NT2/D1 (cell line): ENCODE measurements at regions not wholly inside any gene's neighbourhood (a gene's known extent, or its start where the extent isn't known, plus 50 kb on each side); places are given as distances from the start of the nearest gene placed in this dataset.

Experiments used
- SUZ12 ChIP-seq: IDR thresholded peaks from 2 replicates; pipeline ENCODE4 v1.6.1; 2011; ENCODE audit not compliant: insufficient read length, insufficient read depth; ENCODE audit errors: extremely low read depth
- YY1 ChIP-seq: IDR thresholded peaks from 2 replicates; pipeline ENCODE4 v1.6.1; 2011; ENCODE audit not compliant: insufficient read length, insufficient read depth
- ZNF274 ChIP-seq: IDR thresholded peaks from 2 replicates; pipeline ENCODE4 v1.6.1; 2011; ENCODE audit warnings: mild to moderate bottlenecking, low read depth, low read length

DNA sequence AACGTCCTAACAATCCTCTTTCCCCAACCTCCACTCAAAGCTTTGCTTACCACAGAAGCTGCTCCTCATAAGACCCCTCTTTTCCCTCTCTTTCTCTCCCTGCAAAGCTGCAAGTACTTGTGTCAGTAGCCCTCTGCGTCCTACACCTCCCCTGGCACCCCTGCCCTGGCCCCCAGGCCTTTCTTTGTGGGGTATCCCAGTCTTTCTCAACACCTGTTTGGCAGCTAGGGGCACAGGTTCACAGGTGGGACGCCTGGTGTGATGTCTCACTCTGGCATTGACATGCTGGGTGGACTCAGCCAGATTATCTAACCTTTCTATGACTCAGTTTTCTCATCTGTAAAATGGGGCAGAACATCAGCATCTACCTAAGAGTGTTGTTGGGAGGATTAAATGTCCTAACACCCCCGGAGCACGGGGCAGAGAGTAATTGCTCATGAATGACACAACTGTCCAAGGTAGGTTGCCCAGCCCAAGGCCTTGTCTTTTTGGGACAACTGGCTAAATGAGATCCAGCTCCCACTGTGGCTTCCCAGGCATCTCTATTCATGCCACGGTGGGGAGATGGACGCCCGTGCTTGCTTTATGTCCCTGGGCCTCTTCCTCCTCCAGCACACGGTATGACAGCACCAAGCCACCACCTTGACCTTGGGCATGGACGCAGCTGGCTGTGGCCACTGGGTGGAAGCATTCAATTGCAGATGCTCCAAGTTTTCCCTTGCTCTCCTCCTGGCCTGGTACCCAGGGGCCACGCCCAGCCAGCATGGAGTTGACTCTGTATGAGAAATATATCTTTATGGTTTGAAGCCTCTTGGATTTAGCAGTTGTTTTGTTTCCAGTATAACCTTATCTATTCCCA, 190.4 kb downstream of the RGS3 start:
- TF ChIP-seq ZNF274, result no peak
- no peak for TF ChIP-seq YY1
- TF ChIP-seq SUZ12, result no peak
